ENCODE measurements at regions not wholly inside any gene's neighbourhood (a gene's known extent, or its start where the extent isn't known, plus 50 kb on each side); places are given as distances from the start of the nearest gene placed in this dataset.

- Histone ChIP-seq H3K27me3 (ENCODE audit: control insufficient read depth, insufficient read depth, low read length) (no peaks in the 10 kb centered on the region), H3K27ac (ENCODE audit: low read depth, low read length) (no peak overlapping the region), H3K4me3 (ENCODE audit: low read depth, low read length) (no peak overlapping the region), H3K9me3 (ENCODE audit: control insufficient read depth, insufficient read depth, low read length) (no peaks in the 10 kb centered on the region)
- DNase-seq (ENCODE audit: low read depth, low spot score) = no peak
- POLR2A ChIA-PET = no interaction called here
- CTCF ChIA-PET = interaction anchor here (0.7 to 4.0 kb wide), 7 partner anchors 11 to 1014 kb away, joined by 3 to 63 read pairs (median 5); no protein-coding TSS in a partner anchor
- TF ChIP-seq, protein P1, sequence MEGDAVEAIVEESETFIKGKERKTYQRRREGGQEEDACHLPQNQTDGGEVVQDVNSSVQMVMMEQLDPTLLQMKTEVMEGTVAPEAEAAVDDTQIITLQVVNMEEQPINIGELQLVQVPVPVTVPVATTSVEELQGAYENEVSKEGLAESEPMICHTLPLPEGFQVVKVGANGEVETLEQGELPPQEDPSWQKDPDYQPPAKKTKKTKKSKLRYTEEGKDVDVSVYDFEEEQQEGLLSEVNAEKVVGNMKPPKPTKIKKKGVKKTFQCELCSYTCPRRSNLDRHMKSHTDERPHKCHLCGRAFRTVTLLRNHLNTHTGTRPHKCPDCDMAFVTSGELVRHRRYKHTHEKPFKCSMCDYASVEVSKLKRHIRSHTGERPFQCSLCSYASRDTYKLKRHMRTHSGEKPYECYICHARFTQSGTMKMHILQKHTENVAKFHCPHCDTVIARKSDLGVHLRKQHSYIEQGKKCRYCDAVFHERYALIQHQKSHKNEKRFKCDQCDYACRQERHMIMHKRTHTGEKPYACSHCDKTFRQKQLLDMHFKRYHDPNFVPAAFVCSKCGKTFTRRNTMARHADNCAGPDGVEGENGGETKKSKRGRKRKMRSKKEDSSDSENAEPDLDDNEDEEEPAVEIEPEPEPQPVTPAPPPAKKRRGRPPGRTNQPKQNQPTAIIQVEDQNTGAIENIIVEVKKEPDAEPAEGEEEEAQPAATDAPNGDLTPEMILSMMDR (IDR thresholded peaks at IDR 0.05; ENCODE audit: low read depth, low read length) = no peak
These were observed 669.1 kb upstream of the SALL1 start for GRCh38 chr16:51820176-51820575.

GRCh38 chr16:51818342-51818944 is 667.4 kb upstream of the SALL1 start:
- Histone ChIP-seq H3K27ac (ENCODE audit: low read depth, low read length) (no peak overlapping the region), H3K4me3 (ENCODE audit: low read depth, low read length) (no peak overlapping the region), H3K9me3 (ENCODE audit: control insufficient read depth, insufficient read depth, low read length) (no peaks in the 10 kb centered on the region), H3K27me3 (ENCODE audit: control insufficient read depth, insufficient read depth, low read length) (no peaks in the 10 kb centered on the region)
- DNase-seq (ENCODE audit: low read depth, low spot score) = peak; percentile 44
- CTCF ChIA-PET = interaction anchor here (0.6 to 4.0 kb wide), 42 partner anchors 8 to 974 kb away, joined by 3 to 63 read pairs (median 4); no protein-coding TSS in a partner anchor
- POLR2A ChIA-PET = interaction anchor here (0.6 kb wide), 1 partner anchor 163 kb away, joined by 3 read pairs; no protein-coding TSS in a partner anchor
- TF ChIP-seq, protein P1 (IDR thresholded peaks at IDR 0.05; ENCODE audit: low read depth, low read length) = peak; percentile 86

DNA sequence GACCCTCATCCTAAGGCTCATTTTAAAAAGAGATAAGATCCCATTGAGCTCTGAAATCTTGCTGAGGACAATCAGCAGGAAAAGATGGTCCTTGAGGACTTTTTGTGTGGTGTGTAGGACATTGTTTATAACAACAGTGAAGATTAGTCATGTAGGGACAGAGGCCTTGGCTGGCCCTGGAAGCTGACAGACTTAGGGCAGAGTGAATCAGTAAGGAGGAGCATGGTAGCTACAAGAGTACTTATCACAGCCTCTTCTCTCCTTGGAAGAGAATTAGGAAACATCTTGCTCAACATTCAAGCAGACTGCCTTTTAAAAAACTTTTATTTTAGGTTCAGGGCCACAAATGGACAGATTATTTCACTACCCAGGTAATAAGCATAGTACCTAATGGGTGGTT is 665.9 kb upstream of the SALL1 start:
- POLR2A ChIA-PET = no interaction called here
- CTCF ChIA-PET = interaction anchor here (2.6 kb wide), 1 partner anchor 24 kb away, joined by 9 read pairs; no protein-coding TSS in a partner anchor
- Histone ChIP-seq H3K4me3 (ENCODE audit: low read depth, low read length) (no peak overlapping the region), H3K27ac (ENCODE audit: low read depth, low read length) (no peak overlapping the region), H3K9me3 (ENCODE audit: control insufficient read depth, insufficient read depth, low read length) (no peaks in the 10 kb centered on the region), H3K27me3 (ENCODE audit: control insufficient read depth, insufficient read depth, low read length) (no peaks in the 10 kb centered on the region)
- no peak for DNase-seq (ENCODE audit: low read depth, low spot score)
- TF ChIP-seq, protein P1 (IDR thresholded peaks at IDR 0.05; ENCODE audit: low read depth, low read length) = no peak

- DNase-seq (ENCODE audit: low read depth, low spot score) = no peak
- no peaks in the 10 kb centered on the region for H3K9me3 ChIP-seq (ENCODE audit: control insufficient read depth, insufficient read depth, low read length)
- H3K4me3 ChIP-seq (ENCODE audit: low read depth, low read length) = no peak overlapping the region
- TF ChIP-seq, protein P1 (IDR thresholded peaks at IDR 0.05; ENCODE audit: low read depth, low read length) = no peak
- POLR2A ChIA-PET = no interaction called here
- CTCF ChIA-PET = interaction anchor here (1.8 kb wide), 1 partner anchor 167 kb away, joined by 6 read pairs; no protein-coding TSS in a partner anchor
- no peaks in the 10 kb centered on the region for H3K27me3 ChIP-seq (ENCODE audit: control insufficient read depth, insufficient read depth, low read length)
- no peak overlapping the region for H3K27ac ChIP-seq (ENCODE audit: low read depth, low read length)
These were observed 664.5 kb upstream of the SALL1 start for GRCh38 chr16:51815523-51815922.

DNA sequence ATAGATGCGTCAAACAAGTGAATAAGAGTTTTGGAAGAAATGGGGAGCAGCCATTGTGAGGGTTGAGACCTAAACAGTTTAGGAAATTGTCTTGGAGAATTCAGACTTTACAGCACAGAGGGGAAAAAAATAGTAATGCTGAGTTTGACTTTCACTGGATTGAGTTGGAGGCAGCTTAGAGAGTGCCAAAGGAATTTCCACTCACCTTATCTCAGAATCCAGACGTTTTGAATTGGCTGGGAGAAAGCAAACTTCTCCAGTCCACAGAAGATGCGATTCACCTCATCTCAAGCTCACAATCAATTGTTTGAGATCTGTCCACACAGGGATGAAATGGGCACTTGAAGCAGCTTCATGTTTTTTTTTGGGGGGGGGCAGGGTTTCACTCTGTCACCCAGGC is 663.5 kb upstream of the SALL1 start:
- Histone ChIP-seq H3K27me3 (ENCODE audit: control insufficient read depth, insufficient read depth, low read length) (no peaks in the 10 kb centered on the region), H3K27ac (ENCODE audit: low read depth, low read length) (no peak overlapping the region), H3K9me3 (ENCODE audit: control insufficient read depth, insufficient read depth, low read length) (no peaks in the 10 kb centered on the region), H3K4me3 (ENCODE audit: low read depth, low read length) (no peak overlapping the region)
- DNase-seq (ENCODE audit: low read depth, low spot score) = no peak
- CTCF ChIA-PET = interaction anchor here (0.6 to 1.8 kb wide), 2 partner anchors 140 to 168 kb away, joined by 5 to 6 read pairs; no protein-coding TSS in a partner anchor
- POLR2A ChIA-PET = no interaction called here
- TF ChIP-seq, protein P1 (IDR thresholded peaks at IDR 0.05; ENCODE audit: low read depth, low read length) = no peak
